NCI-H1092 treated with DMSO at 0.1 percent for 48 hours (cell line): ENCODE measurements at regions not wholly inside any gene's neighbourhood (a gene's known extent, or its start where the extent isn't known, plus 50 kb on each side); places are given as distances from the start of the nearest gene placed in this dataset.

ENCODE experiments used
- DNase-seq: peaks from one replicate; lab custom pipeline; 2025; lab: John Stamatoyannopoulos, UW

DNA sequence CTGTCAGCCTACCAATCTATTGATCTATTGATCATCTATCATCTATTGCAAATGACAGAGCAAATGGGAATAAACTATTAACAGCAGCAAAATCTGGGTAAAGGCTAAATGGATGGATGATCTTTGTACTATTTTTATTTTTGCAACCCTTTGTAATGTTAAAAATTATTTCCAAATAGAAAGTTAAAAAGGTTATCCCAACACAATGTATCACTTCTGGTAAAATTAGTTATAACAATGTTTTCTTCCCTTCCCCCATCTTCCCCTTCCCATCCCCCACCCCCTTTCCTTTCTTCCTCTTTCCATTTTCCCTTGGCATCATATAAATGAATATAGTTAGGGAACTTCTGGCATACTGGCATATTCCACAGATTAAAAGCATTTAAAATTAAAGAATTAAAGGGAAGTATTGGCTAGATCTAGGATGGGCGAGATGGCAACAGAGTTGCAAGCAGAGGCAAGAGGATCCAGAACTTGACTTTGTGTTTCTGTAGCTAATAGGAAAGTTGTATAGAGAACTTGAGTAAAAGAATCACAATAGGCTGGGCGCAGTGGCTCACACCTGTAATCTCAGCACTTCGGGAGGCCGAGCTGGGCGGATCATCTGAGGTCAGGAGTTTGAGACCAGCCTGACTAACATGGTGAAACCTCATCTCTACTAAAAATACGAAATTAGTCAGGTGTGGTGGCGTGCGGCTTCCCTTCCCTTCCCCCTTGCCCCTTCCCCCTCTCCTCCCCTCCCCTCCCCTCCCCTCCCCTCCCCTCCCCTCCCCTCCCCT, 66.6 kb upstream of the TAF11L2 start:
- DNase-seq: no peak

GRCh38 chr5:17432569-17432968, 65.5 kb upstream of the TAF11L2 start:
- no peak for DNase-seq

- no peak for DNase-seq
Measured at GRCh38 chr5:17433406-17433805, 64.6 kb upstream of the TAF11L2 start.

DNA sequence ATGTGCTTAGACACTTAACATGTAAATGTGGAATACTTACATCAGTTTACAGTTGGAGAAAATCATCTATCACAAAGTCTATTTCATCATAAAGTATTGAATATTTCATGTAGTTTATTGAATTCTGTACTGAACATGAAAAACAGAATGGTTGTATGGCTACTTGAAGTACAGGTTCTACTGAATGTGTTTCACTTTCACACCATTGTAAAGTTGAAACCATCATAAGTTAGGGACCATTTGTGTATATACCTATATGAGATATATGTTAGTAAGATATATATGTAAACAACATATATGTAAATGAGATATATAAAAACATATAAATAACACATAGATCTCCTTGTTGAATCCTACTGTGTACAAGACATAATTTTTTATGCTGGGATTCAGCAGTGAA, 63.0 kb upstream of the TAF11L2 start:
- no peak for DNase-seq

DNA sequence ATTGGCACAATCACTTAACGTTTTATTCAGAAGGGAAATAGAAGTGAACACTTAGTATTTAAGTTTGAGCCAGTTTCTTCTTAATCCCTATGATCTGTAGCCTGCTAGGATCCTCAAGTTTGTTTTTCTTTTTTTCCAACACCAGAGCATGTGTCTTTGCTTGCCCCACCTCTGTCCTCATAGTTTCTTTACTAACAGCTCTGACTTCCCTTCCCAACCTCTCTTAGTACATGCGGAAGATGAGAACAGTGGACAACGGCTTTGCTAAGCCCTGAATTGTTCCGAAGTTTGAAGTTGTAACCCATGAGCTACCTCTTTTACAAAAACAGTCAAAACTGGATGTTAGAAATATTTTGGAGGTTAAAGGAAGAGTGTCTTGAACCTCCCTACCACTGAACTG, 61.7 kb upstream of the TAF11L2 start:
- DNase-seq: no peak

DNA sequence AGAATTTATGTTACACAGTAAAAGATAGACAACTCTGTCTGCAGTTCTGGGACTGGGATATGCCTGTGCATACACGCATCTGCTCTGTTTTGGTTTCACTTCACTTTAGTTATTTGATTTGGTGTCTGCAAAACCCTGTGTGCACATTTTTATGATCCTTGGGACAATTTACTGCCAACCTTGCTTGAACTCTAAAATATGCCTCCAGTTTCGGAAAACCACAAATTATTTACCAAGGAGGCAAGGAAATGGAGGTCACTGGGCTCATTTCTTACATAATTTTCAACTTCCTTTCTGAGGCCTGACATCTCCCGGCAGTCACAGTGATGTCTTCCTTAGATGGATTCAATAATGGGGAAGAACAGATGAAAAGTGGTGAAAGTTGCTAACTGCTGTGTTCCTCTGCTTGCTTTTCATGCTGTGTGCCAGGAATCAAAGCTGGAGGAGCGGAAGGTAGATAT, 61.2 kb upstream of the TAF11L2 start:
- DNase-seq: no peak

- DNase-seq: no peak
Measured at GRCh38 chr5:17438027-17438426, 60.0 kb upstream of the TAF11L2 start.

GRCh38 chr5:17439956-17440355, 58.1 kb upstream of the TAF11L2 start:
- DNase-seq: no peak

GRCh38 chr5:17440766-17441165, 57.3 kb upstream of the TAF11L2 start:
- DNase-seq: no peak

GRCh38 chr5:17441351-17441750, 56.7 kb upstream of the TAF11L2 start:
- no peak for DNase-seq

- DNase-seq: no peak
Measured at GRCh38 chr5:17443333-17444130, 54.5 kb upstream of the TAF11L2 start.

GRCh38 chr5:17444496-17444895, 53.5 kb upstream of the TAF11L2 start:
- no peak for DNase-seq

GRCh38 chr5:17445185-17445584, 52.8 kb upstream of the TAF11L2 start:
- DNase-seq: no peak
